ENCODE measurements at regions not wholly inside any gene's neighbourhood (a gene's known extent, or its start where the extent isn't known, plus 50 kb on each side); places are given as distances from the start of the nearest gene placed in this dataset.
"Not testable (repeated sequence)": the region's sequence is repeated elsewhere in the genome, so short reads cannot be mapped to it uniquely, and the experiment has no call there.

GRCh38 chr21:8464403-8465152, 2056.8 kb upstream of the TPTE start:
- not testable (repeated sequence) for DNase-seq

- DNase-seq: not testable (repeated sequence)
Measured at GRCh38 chr21:8466642-8467041, 2054.7 kb upstream of the TPTE start.
